ENCODE measurements at regions not wholly inside any gene's neighbourhood (a gene's known extent, or its start where the extent isn't known, plus 50 kb on each side); places are given as distances from the start of the nearest gene placed in this dataset.

- ATAC-seq: no peak
- TF ChIP-seq RARB (CRISPR knock-in tag; IDR thresholded peaks at IDR 0.05) (no peak), GLIS3 (CRISPR knock-in tag; IDR thresholded peaks at IDR 0.05) (no peak), ZNF565 (CRISPR knock-in tag; conservative IDR thresholded peaks at IDR 0.05; ENCODE audit: low read depth) (no peak), ZNF70 (CRISPR knock-in tag; IDR thresholded peaks at IDR 0.05) (no peak), ISL1 (CRISPR knock-in tag; IDR thresholded peaks at IDR 0.05) (no peak), ZFP30 (CRISPR knock-in tag; IDR thresholded peaks at IDR 0.05) (no peak), ZFP3 (CRISPR knock-in tag; IDR thresholded peaks at IDR 0.05) (no peak), CSDC2 (CRISPR knock-in tag; IDR thresholded peaks at IDR 0.05) (no peak), PATZ1 (CRISPR knock-in tag; IDR thresholded peaks at IDR 0.05; ENCODE audit: borderline replicate concordance) (no peak), CREB5 (CRISPR knock-in tag; IDR thresholded peaks at IDR 0.05; ENCODE audit: low read depth) (no peak), TCF4 (CRISPR knock-in tag; IDR thresholded peaks at IDR 0.05; ENCODE audit: borderline replicate concordance) (no peak), TSHZ2 (CRISPR knock-in tag; IDR thresholded peaks at IDR 0.05) (no peak), ARNTL (CRISPR knock-in tag; IDR thresholded peaks at IDR 0.05; ENCODE audit: borderline replicate concordance, low read depth) (no peak), BACH2 (CRISPR knock-in tag; IDR thresholded peaks at IDR 0.05; ENCODE audit: borderline replicate concordance) (no peak)
These were observed 73.9 kb downstream of the MATN1 start for GRCh38 chr1:30649321-30649991.

DNA sequence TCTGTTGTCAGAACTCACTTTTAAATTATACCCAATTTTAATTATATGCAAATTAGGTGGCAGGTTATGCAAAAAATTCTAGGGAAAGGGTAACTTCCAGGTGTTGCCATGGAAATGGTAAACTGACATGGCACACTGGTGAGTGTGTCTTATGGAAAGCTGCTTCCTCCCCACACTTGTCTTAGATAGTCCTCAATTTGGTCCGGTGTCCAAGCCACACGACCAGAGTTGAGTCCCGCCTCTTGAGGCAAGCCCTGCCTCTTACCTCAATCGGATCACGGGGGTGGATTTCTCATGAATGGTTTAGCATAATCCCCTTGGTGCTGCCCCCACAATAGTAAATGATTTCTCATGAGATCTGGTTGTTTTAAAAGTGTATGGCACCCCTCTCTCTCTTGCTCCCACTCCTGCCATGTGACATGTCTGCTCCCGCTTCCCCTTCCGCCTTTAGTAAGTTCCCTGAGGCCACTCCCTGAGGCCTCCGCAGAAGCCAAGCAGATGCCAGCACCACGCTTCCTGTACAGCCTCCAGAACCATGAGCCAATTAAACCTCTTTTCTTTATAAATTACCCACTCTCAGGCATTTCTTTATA, 74.9 kb downstream of the MATN1 start:
- no peak for TF ChIP-seq ESRRG (CRISPR knock-in tag; IDR thresholded peaks at IDR 0.05)
- no peak for TF ChIP-seq ZC3H10 (CRISPR knock-in tag; IDR thresholded peaks at IDR 0.05)
- TF ChIP-seq SNAI2 (CRISPR knock-in tag; IDR thresholded peaks at IDR 0.05): no peak
- TF ChIP-seq, protein P1, sequence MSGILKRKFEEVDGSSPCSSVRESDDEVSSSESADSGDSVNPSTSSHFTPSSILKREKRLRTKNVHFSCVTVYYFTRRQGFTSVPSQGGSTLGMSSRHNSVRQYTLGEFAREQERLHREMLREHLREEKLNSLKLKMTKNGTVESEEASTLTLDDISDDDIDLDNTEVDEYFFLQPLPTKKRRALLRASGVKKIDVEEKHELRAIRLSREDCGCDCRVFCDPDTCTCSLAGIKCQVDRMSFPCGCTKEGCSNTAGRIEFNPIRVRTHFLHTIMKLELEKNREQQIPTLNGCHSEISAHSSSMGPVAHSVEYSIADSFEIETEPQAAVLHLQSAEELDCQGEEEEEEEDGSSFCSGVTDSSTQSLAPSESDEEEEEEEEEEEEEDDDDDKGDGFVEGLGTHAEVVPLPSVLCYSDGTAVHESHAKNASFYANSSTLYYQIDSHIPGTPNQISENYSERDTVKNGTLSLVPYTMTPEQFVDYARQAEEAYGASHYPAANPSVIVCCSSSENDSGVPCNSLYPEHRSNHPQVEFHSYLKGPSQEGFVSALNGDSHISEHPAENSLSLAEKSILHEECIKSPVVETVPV (CRISPR knock-in tag; IDR thresholded peaks at IDR 0.05): no peak
- no peak for TF ChIP-seq ARNTL (CRISPR knock-in tag; IDR thresholded peaks at IDR 0.05; ENCODE audit: borderline replicate concordance, low read depth)
- no peak for ATAC-seq

- no peak for ATAC-seq
- TF ChIP-seq CREB5 (CRISPR knock-in tag; IDR thresholded peaks at IDR 0.05; ENCODE audit: low read depth): no peak
- TF ChIP-seq ZNF8 (CRISPR knock-in tag; IDR thresholded peaks at IDR 0.05): no peak
- no peak for TF ChIP-seq SNAI2 (CRISPR knock-in tag; IDR thresholded peaks at IDR 0.05)
- TF ChIP-seq ZFP30 (CRISPR knock-in tag; IDR thresholded peaks at IDR 0.05): no peak
- no peak for TF ChIP-seq ZC3H10 (CRISPR knock-in tag; IDR thresholded peaks at IDR 0.05)
- no peak for TF ChIP-seq ARNTL (CRISPR knock-in tag; IDR thresholded peaks at IDR 0.05; ENCODE audit: borderline replicate concordance, low read depth)
- TF ChIP-seq CSDC2 (CRISPR knock-in tag; IDR thresholded peaks at IDR 0.05): no peak
- TF ChIP-seq BACH2 (CRISPR knock-in tag; IDR thresholded peaks at IDR 0.05; ENCODE audit: borderline replicate concordance): no peak
- TF ChIP-seq RARB (CRISPR knock-in tag; IDR thresholded peaks at IDR 0.05): no peak
- no peak for TF ChIP-seq GLIS3 (CRISPR knock-in tag; IDR thresholded peaks at IDR 0.05)
- TF ChIP-seq ZNF565 (CRISPR knock-in tag; conservative IDR thresholded peaks at IDR 0.05; ENCODE audit: low read depth): no peak
- TF ChIP-seq OSR1 (CRISPR knock-in tag; IDR thresholded peaks at IDR 0.05): no peak
- no peak for TF ChIP-seq TCF4 (CRISPR knock-in tag; IDR thresholded peaks at IDR 0.05; ENCODE audit: borderline replicate concordance)
- TF ChIP-seq, protein P2, sequence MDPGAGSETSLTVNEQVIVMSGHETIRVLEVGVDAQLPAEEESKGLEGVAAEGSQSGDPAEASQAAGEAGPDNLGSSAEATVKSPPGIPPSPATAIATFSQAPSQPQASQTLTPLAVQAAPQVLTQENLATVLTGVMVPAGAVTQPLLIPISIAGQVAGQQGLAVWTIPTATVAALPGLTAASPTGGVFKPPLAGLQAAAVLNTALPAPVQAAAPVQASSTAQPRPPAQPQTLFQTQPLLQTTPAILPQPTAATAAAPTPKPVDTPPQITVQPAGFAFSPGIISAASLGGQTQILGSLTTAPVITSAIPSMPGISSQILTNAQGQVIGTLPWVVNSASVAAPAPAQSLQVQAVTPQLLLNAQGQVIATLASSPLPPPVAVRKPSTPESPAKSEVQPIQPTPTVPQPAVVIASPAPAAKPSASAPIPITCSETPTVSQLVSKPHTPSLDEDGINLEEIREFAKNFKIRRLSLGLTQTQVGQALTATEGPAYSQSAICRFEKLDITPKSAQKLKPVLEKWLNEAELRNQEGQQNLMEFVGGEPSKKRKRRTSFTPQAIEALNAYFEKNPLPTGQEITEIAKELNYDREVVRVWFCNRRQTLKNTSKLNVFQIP (CRISPR knock-in tag; IDR thresholded peaks at IDR 0.05; ENCODE audit: borderline replicate concordance, low read depth): no peak
- no peak for TF ChIP-seq PATZ1 (CRISPR knock-in tag; IDR thresholded peaks at IDR 0.05; ENCODE audit: borderline replicate concordance)
- no peak for TF ChIP-seq ESRRG (CRISPR knock-in tag; IDR thresholded peaks at IDR 0.05)
These were observed 77.6 kb downstream of the MATN1 start for GRCh38 chr1:30645807-30646206.
